Neural cell (in vitro differentiated cells): ENCODE measurements at regions not wholly inside any gene's neighbourhood (a gene's known extent, or its start where the extent isn't known, plus 50 kb on each side); places are given as distances from the start of the nearest gene placed in this dataset.

Experiments used
- H2AFZ ChIP-seq: fragments of 200-600, 300-800 bp; sonication (generic), shearing (Covaris generic); 2 replicates; pipeline ENCODE4 v1.6.0; 2014; ENCODE audit warnings: low read depth, mild to moderate bottlenecking, antibody characterized with exemption, low read length, moderate library complexity
- H3F3A ChIP-seq: fragments of 200-600 bp; shearing (Covaris generic); 2 replicates; pipeline ENCODE4 v1.6.1; 2016; ENCODE audit warnings: mild to moderate bottlenecking, moderate library complexity, mixed read lengths, antibody characterized with exemption, low read length; ENCODE audit not compliant: insufficient read depth, poor library complexity, severe bottlenecking
- H3K27ac ChIP-seq: fragments of 200-600, 300-800 bp; sonication (generic), shearing (Covaris generic); 2 replicates; pipeline ENCODE4 v1.5.1; 2014; ENCODE audit warnings: mild to moderate bottlenecking, low read length, moderate library complexity
- H3K27me3 ChIP-seq: fragments of 300-800, 200-600 bp; sonication (generic), shearing (Covaris generic); 2 replicates; pipeline ENCODE4 v1.6.0; 2014; ENCODE audit warnings: mild to moderate bottlenecking, low read depth, low read length, moderate library complexity; ENCODE audit not compliant: insufficient read depth
- H3K36me3 ChIP-seq: fragments of 300-800, 200-600 bp; sonication (generic), shearing (Covaris generic); 2 replicates; pipeline ENCODE4 v1.5.1; 2014; ENCODE audit warnings: mild to moderate bottlenecking, antibody characterized with exemption, low read length, moderate library complexity; ENCODE audit not compliant: insufficient read depth
- H3K4me2 ChIP-seq: fragments of 300-800, 200-600 bp; sonication (generic), shearing (Covaris generic); 2 replicates; pipeline ENCODE4 v1.6.0; 2014; ENCODE audit warnings: mild to moderate bottlenecking, low read length
- H3K4me3 ChIP-seq: fragments of 300-800, 200-600 bp; sonication (generic), shearing (Covaris generic); 2 replicates; pipeline ENCODE4 v1.5.1; 2014; ENCODE audit warnings: mild to moderate bottlenecking, low read length, moderate library complexity
- H3K79me2 ChIP-seq: fragments of 200-600 bp; shearing (Covaris generic); replicated peaks from 2 replicates; pipeline ENCODE4 v1.6.0; 2014; ENCODE audit warnings: mild to moderate bottlenecking, low read length, moderate library complexity; ENCODE audit not compliant: insufficient read depth
- H3K9ac ChIP-seq: fragments of 300-800, 200-600 bp; sonication (generic), shearing (Covaris generic); 2 replicates; pipeline ENCODE4 v1.6.1; 2016; ENCODE audit warnings: mild to moderate bottlenecking, low read length, mixed read lengths
- H3K9me2 ChIP-seq: fragments of 200-600 bp; shearing (Covaris generic); 2 replicates; pipeline ENCODE4 v1.6.1; 2016; ENCODE audit warnings: mild to moderate bottlenecking, low read length, mixed read lengths; ENCODE audit not compliant: insufficient read depth
- H3K9me3 ChIP-seq: fragments of 200-600, 300-800 bp; sonication (generic), shearing (Covaris generic); 2 replicates; pipeline ENCODE4 v1.6.1; 2016; ENCODE audit warnings: mild to moderate bottlenecking, mixed run types, low read length, moderate library complexity, mixed read lengths
- H4K20me1 ChIP-seq: fragments of 200-600 bp; shearing (Covaris generic); 2 replicates; pipeline ENCODE4 v1.6.1; 2016; ENCODE audit warnings: mild to moderate bottlenecking, mixed run types; ENCODE audit not compliant: insufficient read depth
- CTCF ChIP-seq: fragments of 450-650 bp; IDR thresholded peaks from 2 replicates; pipeline ENCODE4 v1.5.1; 2014; ENCODE audit warnings: antibody characterized with exemption, mild to moderate bottlenecking, moderate library complexity; ENCODE audit not compliant: poor library complexity, severe bottlenecking
- EP300 ChIP-seq: fragments of 450-650 bp; conservative IDR thresholded peaks from 2 replicates; pipeline ENCODE4 v1.6.1; 2014; ENCODE audit warnings: antibody characterized with exemption, mild to moderate bottlenecking, moderate library complexity; ENCODE audit not compliant: poor library complexity, severe bottlenecking
- POLR2AphosphoS5 ChIP-seq: IDR thresholded peaks from 2 replicates; pipeline ENCODE4 v1.6.1; 2012
- SMC3 ChIP-seq: fragments of 450-650 bp; conservative IDR thresholded peaks from 2 replicates; pipeline ENCODE4 v1.6.1; 2014; ENCODE audit warnings: antibody characterized with exemption, mild to moderate bottlenecking, moderate library complexity; ENCODE audit not compliant: poor library complexity
- TAF1 ChIP-seq: IDR thresholded peaks from 2 replicates; pipeline ENCODE4 v1.6.1; 2012; ENCODE audit warnings: low read depth

DNA sequence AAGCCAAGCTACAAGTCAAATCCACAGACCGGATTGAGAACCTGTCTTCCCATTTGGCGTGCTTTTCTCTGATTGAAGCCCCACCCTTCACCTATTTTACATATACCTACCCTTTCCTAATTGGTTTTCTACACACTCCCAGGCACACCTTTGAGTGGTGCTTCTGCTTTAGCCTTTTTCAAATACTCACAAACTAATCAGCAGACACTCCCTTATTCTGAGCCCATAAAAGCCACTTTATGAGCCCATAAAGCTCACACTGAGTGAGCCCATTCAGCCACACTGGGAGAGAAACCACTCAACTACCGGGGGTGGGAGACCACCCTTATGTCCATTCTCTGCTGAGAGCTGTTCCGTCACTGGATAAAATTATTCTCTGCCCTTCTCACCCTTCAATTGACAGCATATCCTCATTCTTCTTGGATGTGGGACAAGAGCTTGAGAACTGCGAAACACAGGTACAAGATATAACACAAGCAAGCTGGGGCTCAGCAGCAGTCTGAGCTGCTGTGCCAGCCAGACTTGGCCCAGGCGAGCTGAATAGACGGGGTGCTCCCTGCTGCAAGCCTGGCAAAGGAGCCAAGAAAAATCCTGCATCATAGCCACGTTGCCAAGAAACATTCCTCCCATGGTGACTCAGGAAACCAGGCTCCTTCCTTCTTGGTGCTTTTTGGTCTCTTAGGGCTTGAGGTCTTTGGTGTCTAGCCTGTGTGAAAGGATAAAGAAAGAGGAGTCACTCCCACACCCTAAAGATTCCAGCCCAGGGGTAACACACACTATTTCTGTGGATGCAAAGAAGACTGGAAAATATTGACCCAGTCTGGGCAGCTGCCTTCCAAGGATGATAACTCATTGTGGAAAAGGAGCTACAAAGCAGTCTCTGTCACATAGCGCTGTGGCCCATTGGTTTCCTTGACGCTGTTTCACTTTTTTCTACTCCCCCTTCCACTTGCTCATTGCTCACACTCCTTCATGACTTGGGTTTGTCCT lies 609.7 kb downstream of the MCTP2 start:
- H3K4me2 ChIP-seq: no peak overlapping the region

DNA sequence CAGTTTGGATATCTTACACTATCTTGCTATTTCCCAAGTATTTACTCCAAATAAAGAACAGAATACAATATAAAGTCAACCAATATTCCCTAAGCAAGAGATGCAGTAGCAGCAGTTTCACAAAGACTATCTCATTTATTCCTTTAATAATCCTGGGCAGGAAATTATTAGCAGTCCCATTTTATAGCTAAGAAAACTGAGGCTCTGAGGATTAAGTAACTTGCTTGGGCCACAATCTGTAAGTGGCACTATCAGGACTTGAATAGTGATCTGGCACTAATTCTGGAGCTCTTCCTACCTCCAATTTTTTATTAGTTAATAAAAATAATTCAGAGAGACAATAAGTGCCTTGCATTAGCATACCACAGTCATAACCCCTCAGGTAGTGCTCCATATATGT lies 611.7 kb downstream of the MCTP2 start:
- H3K9me3 ChIP-seq: no peaks in the 10 kb centered on the region
- H3K36me3 ChIP-seq: no peaks in the 10 kb centered on the region
- no peak overlapping the region for H3K27ac ChIP-seq
- H4K20me1 ChIP-seq: no peaks in the 10 kb centered on the region
- no peak overlapping the region for H2AFZ ChIP-seq
- peaks cover 33% of the 10 kb centered on the region for H3K27me3 ChIP-seq
- no peak for TF ChIP-seq CTCF
- no peak for TF ChIP-seq TAF1
- no peak for TF ChIP-seq EP300
- no peaks in the 10 kb centered on the region for H3K9me2 ChIP-seq
- no peak overlapping the region for H3K4me3 ChIP-seq
- no peak overlapping the region for H3K9ac ChIP-seq
- H3K79me2 ChIP-seq: no peaks in the 10 kb centered on the region
- H3K4me2 ChIP-seq: no peak overlapping the region
- H3F3A ChIP-seq: no peaks in the 10 kb centered on the region

More for the DNA sequence above, 609.7 kb downstream of the MCTP2 start:
- H3K36me3 ChIP-seq: no peaks in the 10 kb centered on the region
- TF ChIP-seq TAF1 (no peak), POLR2AphosphoS5 (no peak), SMC3 (no peak)
- no peak overlapping the region for H3K4me3 ChIP-seq
- no peaks in the 10 kb centered on the region for H3F3A ChIP-seq
- no peaks in the 10 kb centered on the region for H4K20me1 ChIP-seq
- no peak overlapping the region for H2AFZ ChIP-seq
- H3K27ac ChIP-seq: no peak overlapping the region
- no peaks in the 10 kb centered on the region for H3K9me3 ChIP-seq
- H3K27me3 ChIP-seq: peaks cover 30% of the 10 kb centered on the region
- H3K9me2 ChIP-seq: no peaks in the 10 kb centered on the region
- H3K9ac ChIP-seq: no peak overlapping the region
- H3K79me2 ChIP-seq: no peaks in the 10 kb centered on the region

DNA sequence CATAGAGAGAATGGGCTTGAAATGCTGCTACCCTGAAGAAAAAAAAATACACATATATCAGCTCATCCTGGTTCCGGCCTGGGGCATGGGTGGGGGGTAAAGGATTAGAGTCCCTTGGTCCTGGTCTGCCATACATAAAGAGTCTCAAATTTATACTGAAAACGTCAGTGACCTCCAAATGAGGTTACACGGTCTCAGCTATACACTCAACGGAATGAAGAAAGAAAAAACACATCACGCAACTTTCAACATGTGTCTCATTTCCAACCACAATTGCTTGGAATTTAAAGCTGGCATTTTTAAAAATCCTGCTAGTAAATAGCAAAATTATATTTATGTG lies 612.8 kb downstream of the MCTP2 start:
- no peak overlapping the region for H3K4me2 ChIP-seq
- no peak overlapping the region for H3K9ac ChIP-seq
- H3K36me3 ChIP-seq: no peaks in the 10 kb centered on the region
- no peak for TF ChIP-seq TAF1
- no peak for TF ChIP-seq EP300
- no peaks in the 10 kb centered on the region for H3K9me2 ChIP-seq
- no peaks in the 10 kb centered on the region for H3K9me3 ChIP-seq
- H3K4me3 ChIP-seq: no peak overlapping the region
- no peak overlapping the region for H2AFZ ChIP-seq
- H3K27ac ChIP-seq: no peak overlapping the region
- no peaks in the 10 kb centered on the region for H3K79me2 ChIP-seq
- no peaks in the 10 kb centered on the region for H4K20me1 ChIP-seq
- no peaks in the 10 kb centered on the region for H3F3A ChIP-seq
- peaks cover 33% of the 10 kb centered on the region for H3K27me3 ChIP-seq
